ENCODE measurements at regions not wholly inside any gene's neighbourhood (a gene's known extent, or its start where the extent isn't known, plus 50 kb on each side); places are given as distances from the start of the nearest gene placed in this dataset.

DNA sequence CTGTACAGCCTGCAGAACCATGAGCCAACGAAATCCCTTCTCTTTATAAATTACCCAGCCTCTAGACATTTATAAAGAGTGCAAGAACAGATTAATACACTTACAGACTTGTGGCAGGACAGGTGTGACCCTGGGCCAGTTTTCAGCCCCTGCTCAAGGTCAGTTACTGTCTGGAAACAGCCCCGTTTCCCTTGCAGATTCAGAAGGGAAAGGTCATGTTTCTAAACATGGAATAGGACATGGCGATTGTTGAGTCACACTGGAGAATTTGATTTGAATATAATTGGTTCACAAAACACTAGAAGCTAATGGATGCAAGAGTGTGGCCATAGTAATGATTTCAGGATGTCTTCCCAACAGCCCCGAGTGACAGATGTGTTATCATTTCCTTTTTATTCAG, 248.8 kb downstream of the DLL1 start:
- no peak overlapping the region for H3K27ac ChIP-seq (ENCODE audit: insufficient read depth in 1 of 2, low read depth in 1 of 2, low read length in 2 of 2, poor library complexity in 1 of 2, severe bottlenecking in 2 of 2)
- ChIA-PET POLR2A (no interaction called here), CTCF (interaction anchor here (0.9 kb wide), 1 partner anchor 31 kb away, joined by 3 read pairs; no protein-coding TSS in a partner anchor)
- no peak overlapping the region for H3K4me3 ChIP-seq (ENCODE audit: control insufficient read depth in 1 of 7, extremely low read depth in 1 of 7, insufficient read depth in 4 of 7, low read depth in 2 of 7, low read length in 6 of 7)
- peaks cover 0 to 9% (median under 1%) of the 10 kb centered on the region in 4 experiments for H3K4me1 ChIP-seq (ENCODE audit: control extremely low read depth in 1 of 4, control insufficient read depth in 4 of 4, insufficient read depth in 4 of 4, low read length in 3 of 4)
- H3K9me3 ChIP-seq (ENCODE audit: control extremely low read depth in 1 of 5, control insufficient read depth in 4 of 5, insufficient read depth in 2 of 5, low read depth in 1 of 5, low read length in 4 of 5): peaks cover 0 to 3% (median 0%) of the 10 kb centered on the region in 5 experiments
- no peak for DNase-seq
- 100% methylated on average over 1 of the region's 4 CpGs for WGBS (ENCODE audit: insufficient coverage)
- H3K36me3 ChIP-seq (ENCODE audit: control insufficient read depth in 4 of 4, insufficient read depth in 4 of 4, low read length in 3 of 4): no peaks in the 10 kb centered on the region
- H3K27me3 ChIP-seq (replicated peaks in 2 of 5; ENCODE audit: control insufficient read depth in 4 of 5, insufficient read depth in 5 of 5, low read length in 4 of 5): peaks cover 0 to 8% (median 0%) of the 10 kb centered on the region in 5 experiments

DNA sequence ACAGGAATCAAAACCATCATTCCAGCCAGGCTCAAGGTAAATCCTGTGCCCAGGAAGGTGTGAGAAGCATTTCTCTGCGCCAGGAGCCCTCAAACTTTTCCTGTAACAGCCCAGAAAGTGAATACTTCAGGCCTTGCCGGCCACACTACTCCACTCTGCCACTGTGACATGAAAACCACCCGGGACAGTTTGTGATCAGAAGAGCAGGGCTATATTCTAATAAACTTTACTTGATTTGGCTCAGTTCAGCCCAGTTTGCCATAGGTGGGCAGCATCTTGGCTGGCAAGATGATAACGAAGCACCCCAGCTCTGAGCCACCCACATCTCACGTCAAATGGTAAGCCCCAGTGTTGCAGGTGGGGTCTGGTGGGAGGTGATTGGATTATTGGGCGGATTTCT, 249.4 kb downstream of the DLL1 start:
- Histone ChIP-seq H3K9me3 (ENCODE audit: control extremely low read depth in 1 of 5, control insufficient read depth in 4 of 5, insufficient read depth in 2 of 5, low read depth in 1 of 5, low read length in 4 of 5) (peaks cover 0 to 3% (median 0%) of the 10 kb centered on the region in 5 experiments), H3K36me3 (ENCODE audit: control insufficient read depth in 4 of 4, insufficient read depth in 4 of 4, low read length in 3 of 4) (no peaks in the 10 kb centered on the region), H3K27ac (ENCODE audit: insufficient read depth in 1 of 2, low read depth in 1 of 2, low read length in 2 of 2, poor library complexity in 1 of 2, severe bottlenecking in 2 of 2) (no peak overlapping the region), H3K27me3 (replicated peaks in 2 of 5; ENCODE audit: control insufficient read depth in 4 of 5, insufficient read depth in 5 of 5, low read length in 4 of 5) (peaks cover 0 to 8% (median 0%) of the 10 kb centered on the region in 5 experiments), H3K4me1 (ENCODE audit: control extremely low read depth in 1 of 4, control insufficient read depth in 4 of 4, insufficient read depth in 4 of 4, low read length in 3 of 4) (peaks cover 0 to 5% (median under 1%) of the 10 kb centered on the region in 4 experiments), H3K4me3 (ENCODE audit: control insufficient read depth in 1 of 7, extremely low read depth in 1 of 7, insufficient read depth in 4 of 7, low read depth in 2 of 7, low read length in 6 of 7) (no peak overlapping the region)
- ChIA-PET POLR2A (no interaction called here), CTCF (no interaction called here)
- WGBS (ENCODE audit: insufficient coverage): no CpG with 5 or more reads among the region's 6 CpGs
- DNase-seq: no peak

GRCh38 chr6:170040906-170041305, 250.0 kb downstream of the DLL1 start:
- Histone ChIP-seq H3K4me3 (ENCODE audit: control insufficient read depth in 1 of 7, extremely low read depth in 1 of 7, insufficient read depth in 4 of 7, low read depth in 2 of 7, low read length in 6 of 7) (no peak overlapping the region), H3K27ac (ENCODE audit: insufficient read depth in 1 of 2, low read depth in 1 of 2, low read length in 2 of 2, poor library complexity in 1 of 2, severe bottlenecking in 2 of 2) (no peak overlapping the region), H3K27me3 (replicated peaks in 2 of 5; ENCODE audit: control insufficient read depth in 4 of 5, insufficient read depth in 5 of 5, low read length in 4 of 5) (peaks cover 0 to 8% (median 0%) of the 10 kb centered on the region in 5 experiments), H3K4me1 (ENCODE audit: control extremely low read depth in 1 of 4, control insufficient read depth in 4 of 4, insufficient read depth in 4 of 4, low read length in 3 of 4) (no peaks in the 10 kb centered on the region), H3K9me3 (ENCODE audit: control extremely low read depth in 1 of 5, control insufficient read depth in 4 of 5, insufficient read depth in 2 of 5, low read depth in 1 of 5, low read length in 4 of 5) (peaks cover 0 to 3% (median 0%) of the 10 kb centered on the region in 5 experiments), H3K36me3 (ENCODE audit: control insufficient read depth in 4 of 4, insufficient read depth in 4 of 4, low read length in 3 of 4) (no peaks in the 10 kb centered on the region)
- WGBS (ENCODE audit: insufficient coverage): 96% methylated on average over 5 of the region's 5 CpGs
- DNase-seq: no peak
- POLR2A ChIA-PET: no interaction called here
- CTCF ChIA-PET: no interaction called here

GRCh38 chr6:170040115-170040500, 250.8 kb downstream of the DLL1 start:
- no peaks in the 10 kb centered on the region for H3K4me1 ChIP-seq (ENCODE audit: control extremely low read depth in 1 of 4, control insufficient read depth in 4 of 4, insufficient read depth in 4 of 4, low read length in 3 of 4)
- no peaks in the 10 kb centered on the region for H3K36me3 ChIP-seq (ENCODE audit: control insufficient read depth in 4 of 4, insufficient read depth in 4 of 4, low read length in 3 of 4)
- no peak for DNase-seq
- peaks cover 0 to 8% (median 0%) of the 10 kb centered on the region in 5 experiments for H3K27me3 ChIP-seq (replicated peaks in 2 of 5; ENCODE audit: control insufficient read depth in 4 of 5, insufficient read depth in 5 of 5, low read length in 4 of 5)
- H3K9me3 ChIP-seq (ENCODE audit: control extremely low read depth in 1 of 5, control insufficient read depth in 4 of 5, insufficient read depth in 2 of 5, low read depth in 1 of 5, low read length in 4 of 5): peaks cover 0 to 3% (median 0%) of the 10 kb centered on the region in 5 experiments
- CTCF ChIA-PET: no interaction called here
- WGBS (ENCODE audit: insufficient coverage): 97% methylated on average over 8 of the region's 9 CpGs
- no peak overlapping the region for H3K27ac ChIP-seq (ENCODE audit: insufficient read depth in 1 of 2, low read depth in 1 of 2, low read length in 2 of 2, poor library complexity in 1 of 2, severe bottlenecking in 2 of 2)
- POLR2A ChIA-PET: no interaction called here
- no peak overlapping the region for H3K4me3 ChIP-seq (ENCODE audit: control insufficient read depth in 1 of 7, extremely low read depth in 1 of 7, insufficient read depth in 4 of 7, low read depth in 2 of 7, low read length in 6 of 7)

- Histone ChIP-seq H3K36me3 (ENCODE audit: control insufficient read depth in 4 of 4, insufficient read depth in 4 of 4, low read length in 3 of 4) (no peaks in the 10 kb centered on the region), H3K27ac (ENCODE audit: insufficient read depth in 1 of 2, low read depth in 1 of 2, low read length in 2 of 2, poor library complexity in 1 of 2, severe bottlenecking in 2 of 2) (no peak overlapping the region), H3K9me3 (ENCODE audit: control extremely low read depth in 1 of 5, control insufficient read depth in 4 of 5, insufficient read depth in 2 of 5, low read depth in 1 of 5, low read length in 4 of 5) (peaks cover 0 to 3% (median 0%) of the 10 kb centered on the region in 5 experiments), H3K27me3 (replicated peaks in 2 of 5; ENCODE audit: control insufficient read depth in 4 of 5, insufficient read depth in 5 of 5, low read length in 4 of 5) (peaks cover 0 to 8% (median 0%) of the 10 kb centered on the region in 5 experiments), H3K4me3 (ENCODE audit: control insufficient read depth in 1 of 7, extremely low read depth in 1 of 7, insufficient read depth in 4 of 7, low read depth in 2 of 7, low read length in 6 of 7) (no peak overlapping the region), H3K4me1 (ENCODE audit: control extremely low read depth in 1 of 4, control insufficient read depth in 4 of 4, insufficient read depth in 4 of 4, low read length in 3 of 4) (no peaks in the 10 kb centered on the region)
- 89% methylated on average over 22 of the region's 28 CpGs for WGBS (ENCODE audit: insufficient coverage)
- DNase-seq: no peak
- ChIA-PET POLR2A (no interaction called here), CTCF (no interaction called here)
These were observed 251.4 kb downstream of the DLL1 start for GRCh38 chr6:170039156-170040114.

DNA sequence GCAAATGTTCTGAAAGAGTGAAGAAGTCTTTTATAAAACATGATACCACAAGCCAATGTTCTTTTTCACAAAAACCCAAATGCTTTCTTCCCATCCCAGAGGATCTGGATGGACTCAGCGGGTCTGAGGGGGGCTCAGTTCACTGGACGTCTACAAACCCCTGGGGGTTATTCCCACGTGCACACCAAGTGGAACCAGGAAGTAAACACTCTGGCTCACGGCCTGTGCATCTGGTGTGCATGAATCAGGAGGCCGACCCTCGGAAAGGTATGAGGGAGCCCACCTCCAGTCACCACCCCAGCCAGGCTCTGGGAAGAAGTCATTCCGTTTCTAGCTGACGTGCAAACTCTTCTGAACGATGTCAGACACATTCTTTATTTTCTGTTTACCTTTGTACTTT, 252.2 kb downstream of the DLL1 start:
- 77% methylated on average over 8 of the region's 9 CpGs for WGBS (ENCODE audit: insufficient coverage)
- Histone ChIP-seq H3K27ac (ENCODE audit: insufficient read depth in 1 of 2, low read depth in 1 of 2, low read length in 2 of 2, poor library complexity in 1 of 2, severe bottlenecking in 2 of 2) (no peak overlapping the region), H3K36me3 (ENCODE audit: control insufficient read depth in 4 of 4, insufficient read depth in 4 of 4, low read length in 3 of 4) (no peaks in the 10 kb centered on the region), H3K4me3 (ENCODE audit: control insufficient read depth in 1 of 7, extremely low read depth in 1 of 7, insufficient read depth in 4 of 7, low read depth in 2 of 7, low read length in 6 of 7) (no peak overlapping the region), H3K27me3 (replicated peaks in 2 of 5; ENCODE audit: control insufficient read depth in 4 of 5, insufficient read depth in 5 of 5, low read length in 4 of 5) (peaks cover 0 to 7% (median 0%) of the 10 kb centered on the region in 5 experiments), H3K9me3 (ENCODE audit: control extremely low read depth in 1 of 5, control insufficient read depth in 4 of 5, insufficient read depth in 2 of 5, low read depth in 1 of 5, low read length in 4 of 5) (peaks cover 0 to 3% (median 2%) of the 10 kb centered on the region in 5 experiments), H3K4me1 (ENCODE audit: control extremely low read depth in 1 of 4, control insufficient read depth in 4 of 4, insufficient read depth in 4 of 4, low read length in 3 of 4) (no peaks in the 10 kb centered on the region)
- ChIA-PET CTCF (interaction anchor here (0.9 kb wide), 1 partner anchor 10 kb away, joined by 3 read pairs; no protein-coding TSS in a partner anchor), POLR2A (no interaction called here)
- no peak for DNase-seq

- ChIA-PET POLR2A (no interaction called here), CTCF (interaction anchor here (0.9 to 1.1 kb wide), 2 partner anchors 10 to 21 kb away, joined by 3 read pairs; no protein-coding TSS in a partner anchor)
- H3K9me3 ChIP-seq (ENCODE audit: control extremely low read depth in 1 of 5, control insufficient read depth in 4 of 5, insufficient read depth in 2 of 5, low read depth in 1 of 5, low read length in 4 of 5): peaks cover 0 to 7% (median 7%) of the 10 kb centered on the region in 5 experiments
- no peak overlapping the region for H3K4me3 ChIP-seq (ENCODE audit: control insufficient read depth in 1 of 7, extremely low read depth in 1 of 7, insufficient read depth in 4 of 7, low read depth in 2 of 7, low read length in 6 of 7)
- H3K36me3 ChIP-seq (ENCODE audit: control insufficient read depth in 4 of 4, insufficient read depth in 4 of 4, low read length in 3 of 4): no peaks in the 10 kb centered on the region
- H3K27me3 ChIP-seq (replicated peaks in 2 of 5; ENCODE audit: control insufficient read depth in 4 of 5, insufficient read depth in 5 of 5, low read length in 4 of 5): peaks cover 0 to 3% (median 0%) of the 10 kb centered on the region in 5 experiments
- no peak for DNase-seq
- H3K4me1 ChIP-seq (ENCODE audit: control extremely low read depth in 1 of 4, control insufficient read depth in 4 of 4, insufficient read depth in 4 of 4, low read length in 3 of 4): no peaks in the 10 kb centered on the region
- H3K27ac ChIP-seq (ENCODE audit: insufficient read depth in 1 of 2, low read depth in 1 of 2, low read length in 2 of 2, poor library complexity in 1 of 2, severe bottlenecking in 2 of 2): no peak overlapping the region
- 96% methylated on average over 5 of the region's 7 CpGs for WGBS (ENCODE audit: insufficient coverage)
These were observed 252.6 kb downstream of the DLL1 start for GRCh38 chr6:170038251-170038650.
